ENCODE measurements at regions not wholly inside any gene's neighbourhood (a gene's known extent, or its start where the extent isn't known, plus 50 kb on each side); places are given as distances from the start of the nearest gene placed in this dataset.
"Not testable (repeated sequence)": the region's sequence is repeated elsewhere in the genome, so short reads cannot be mapped to it uniquely, and the experiment has no call there.

DNA sequence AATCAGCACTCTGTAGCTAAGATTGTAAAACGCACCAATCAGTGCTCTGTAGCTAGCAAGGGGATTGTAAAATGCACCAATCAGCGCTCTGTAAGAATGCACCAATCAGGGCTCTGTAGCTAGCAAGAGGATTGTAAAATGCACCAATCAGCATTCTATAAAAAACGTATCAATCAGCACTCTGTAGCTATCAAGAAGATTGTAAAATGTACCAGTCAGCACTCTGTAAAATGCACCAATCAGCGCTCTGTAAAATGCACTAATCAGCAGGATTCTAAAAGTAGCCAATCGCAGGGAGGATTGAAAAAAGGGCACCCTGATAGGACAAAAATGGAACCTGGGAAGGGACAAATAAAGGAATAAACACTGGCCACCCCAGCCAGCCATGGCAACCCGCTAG, 278.7 kb upstream of the ECI2 start:
- TF ChIP-seq, protein P1, sequence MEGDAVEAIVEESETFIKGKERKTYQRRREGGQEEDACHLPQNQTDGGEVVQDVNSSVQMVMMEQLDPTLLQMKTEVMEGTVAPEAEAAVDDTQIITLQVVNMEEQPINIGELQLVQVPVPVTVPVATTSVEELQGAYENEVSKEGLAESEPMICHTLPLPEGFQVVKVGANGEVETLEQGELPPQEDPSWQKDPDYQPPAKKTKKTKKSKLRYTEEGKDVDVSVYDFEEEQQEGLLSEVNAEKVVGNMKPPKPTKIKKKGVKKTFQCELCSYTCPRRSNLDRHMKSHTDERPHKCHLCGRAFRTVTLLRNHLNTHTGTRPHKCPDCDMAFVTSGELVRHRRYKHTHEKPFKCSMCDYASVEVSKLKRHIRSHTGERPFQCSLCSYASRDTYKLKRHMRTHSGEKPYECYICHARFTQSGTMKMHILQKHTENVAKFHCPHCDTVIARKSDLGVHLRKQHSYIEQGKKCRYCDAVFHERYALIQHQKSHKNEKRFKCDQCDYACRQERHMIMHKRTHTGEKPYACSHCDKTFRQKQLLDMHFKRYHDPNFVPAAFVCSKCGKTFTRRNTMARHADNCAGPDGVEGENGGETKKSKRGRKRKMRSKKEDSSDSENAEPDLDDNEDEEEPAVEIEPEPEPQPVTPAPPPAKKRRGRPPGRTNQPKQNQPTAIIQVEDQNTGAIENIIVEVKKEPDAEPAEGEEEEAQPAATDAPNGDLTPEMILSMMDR (IDR thresholded peaks at IDR 0.05; ENCODE audit: low read length), result not testable (repeated sequence)
- not testable (repeated sequence) for TF ChIP-seq EZH2 (IDR thresholded peaks at IDR 0.05; ENCODE audit: borderline replicate concordance, low read length)

Measured in OCI-LY1 (cell line).